ENCODE measurements at regions not wholly inside any gene's neighbourhood (a gene's known extent, or its start where the extent isn't known, plus 50 kb on each side); places are given as distances from the start of the nearest gene placed in this dataset.

GRCh38 chr16:74232806-74233465 is 63.7 kb upstream of the PSMD7 start:
- Histone ChIP-seq H3K4me3 (ENCODE audit: low read length) (no peak overlapping the region), H3K9me3 (ENCODE audit: control insufficient read depth, low read length) (no peaks in the 10 kb centered on the region), H3K36me3 (ENCODE audit: control insufficient read depth, insufficient read depth, low read length, severe bottlenecking) (no peaks in the 10 kb centered on the region), H3K9ac (ENCODE audit: low read length) (no peak overlapping the region), H3K4me1 (ENCODE audit: control insufficient read depth, insufficient read depth, low read length) (no peaks in the 10 kb centered on the region), H3K27me3 (replicated peaks; ENCODE audit: control insufficient read depth, insufficient read depth, low read length) (no peaks in the 10 kb centered on the region)
- no peak for DNase-seq (ENCODE audit: low read depth)

DNA sequence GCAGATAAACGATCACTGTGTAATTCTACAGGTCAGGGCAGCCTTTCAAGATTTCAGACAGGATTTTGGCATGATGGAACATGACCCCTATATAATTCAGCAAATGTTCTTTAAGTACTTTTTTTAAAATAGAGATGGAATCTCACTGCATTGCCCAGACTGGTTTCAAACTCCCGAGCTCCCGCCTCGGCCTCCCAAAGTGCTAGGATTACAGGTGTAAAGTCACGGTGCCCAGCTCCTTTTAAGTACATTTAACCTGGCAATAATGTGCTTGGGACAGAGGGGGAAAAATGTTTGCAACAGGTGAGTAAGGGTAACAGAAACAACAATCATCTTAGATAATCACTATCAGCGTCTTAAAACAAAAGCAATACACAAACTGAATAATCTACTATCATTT is 66.5 kb upstream of the PSMD7 start:
- Histone ChIP-seq H3K4me3 (ENCODE audit: low read length) (no peak overlapping the region), H3K4me1 (ENCODE audit: control insufficient read depth, insufficient read depth, low read length) (no peaks in the 10 kb centered on the region), H3K36me3 (ENCODE audit: control insufficient read depth, insufficient read depth, low read length, severe bottlenecking) (no peaks in the 10 kb centered on the region), H3K9me3 (ENCODE audit: control insufficient read depth, low read length) (no peaks in the 10 kb centered on the region), H3K27me3 (replicated peaks; ENCODE audit: control insufficient read depth, insufficient read depth, low read length) (peaks cover 2% of the 10 kb centered on the region), H3K9ac (ENCODE audit: low read length) (no peak overlapping the region)
- no peak for DNase-seq (ENCODE audit: low read depth)

GRCh38 chr16:74226338-74226954 is 70.2 kb upstream of the PSMD7 start:
- DNase-seq (ENCODE audit: low read depth), result peak; percentile 57
- Histone ChIP-seq H3K9ac (ENCODE audit: low read length) (no peak overlapping the region), H3K4me1 (ENCODE audit: control insufficient read depth, insufficient read depth, low read length) (no peaks in the 10 kb centered on the region), H3K4me3 (ENCODE audit: low read length) (no peak overlapping the region), H3K36me3 (ENCODE audit: control insufficient read depth, insufficient read depth, low read length, severe bottlenecking) (no peaks in the 10 kb centered on the region), H3K27me3 (replicated peaks; ENCODE audit: control insufficient read depth, insufficient read depth, low read length) (peaks cover 2% of the 10 kb centered on the region), H3K9me3 (ENCODE audit: control insufficient read depth, low read length) (no peaks in the 10 kb centered on the region)

DNA sequence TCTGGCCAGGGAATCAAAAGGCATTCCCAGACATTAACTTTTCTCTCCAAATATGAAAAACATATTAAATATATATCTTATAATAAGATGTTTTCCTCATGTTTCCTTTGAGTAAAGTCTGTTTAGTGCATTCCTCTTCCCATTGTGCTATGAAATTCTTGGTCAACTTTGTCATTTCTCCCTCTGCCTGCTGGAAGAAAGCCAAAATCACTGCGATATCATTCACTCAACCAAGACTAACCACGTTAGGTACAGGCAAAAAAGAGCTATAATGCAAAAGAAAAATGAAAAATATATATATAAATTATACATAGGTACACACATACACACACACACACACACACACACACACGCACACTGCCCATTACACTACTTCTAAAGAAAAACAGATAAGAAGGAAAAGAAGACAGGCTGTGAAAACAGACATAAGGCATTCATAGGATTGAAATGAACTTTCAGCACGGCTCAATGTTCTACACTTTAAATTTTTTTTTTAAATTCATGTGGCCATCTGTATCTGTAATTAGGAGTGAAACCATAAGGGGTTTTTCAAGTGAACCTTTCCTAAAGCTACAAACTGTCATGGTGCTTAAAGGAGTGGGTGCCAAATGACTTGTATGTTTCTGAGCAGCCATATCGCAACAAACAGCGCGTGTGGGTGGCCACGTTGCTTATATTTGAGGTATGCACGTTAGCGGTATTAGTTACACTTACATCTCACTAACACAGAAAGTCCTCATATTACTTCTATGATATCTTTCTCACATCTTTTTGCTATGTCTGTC is 71.6 kb upstream of the PSMD7 start:
- H3K4me1 ChIP-seq (ENCODE audit: control insufficient read depth, insufficient read depth, low read length), result no peaks in the 10 kb centered on the region

DNA sequence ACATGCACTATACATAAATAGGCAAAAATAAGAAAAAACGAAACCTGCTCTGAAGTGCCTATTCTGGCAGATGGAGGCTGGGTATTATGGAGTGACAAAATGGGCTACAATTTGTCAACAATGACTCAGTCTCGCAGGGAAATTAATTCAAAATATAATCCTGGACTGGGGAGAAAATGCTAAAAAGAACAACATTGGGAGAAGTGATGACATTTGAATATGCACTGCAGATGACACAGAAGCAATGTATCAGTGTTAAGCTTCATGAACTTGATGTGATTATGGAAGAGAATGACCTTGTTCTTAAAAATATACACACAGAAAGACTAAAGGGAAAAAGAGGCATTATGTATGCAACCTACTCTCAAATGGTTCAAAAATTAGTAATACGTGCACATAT is 74.8 kb upstream of the PSMD7 start:
- DNase-seq (ENCODE audit: low read depth), result no peak

More for the DNA sequence above, 71.6 kb upstream of the PSMD7 start:
- DNase-seq (ENCODE audit: low read depth), result peak; percentile 9
- Histone ChIP-seq H3K36me3 (ENCODE audit: control insufficient read depth, insufficient read depth, low read length, severe bottlenecking) (no peaks in the 10 kb centered on the region), H3K9ac (ENCODE audit: low read length) (no peak overlapping the region), H3K9me3 (ENCODE audit: control insufficient read depth, low read length) (no peaks in the 10 kb centered on the region), H3K27me3 (replicated peaks; ENCODE audit: control insufficient read depth, insufficient read depth, low read length) (peaks cover 5% of the 10 kb centered on the region), H3K4me3 (ENCODE audit: low read length) (no peak overlapping the region)

GRCh38 chr16:74219706-74220105 is 76.9 kb upstream of the PSMD7 start:
- peaks cover 4% of the 10 kb centered on the region for H3K27me3 ChIP-seq (replicated peaks; ENCODE audit: control insufficient read depth, insufficient read depth, low read length)
- no peak overlapping the region for H3K9ac ChIP-seq (ENCODE audit: low read length)
- DNase-seq (ENCODE audit: low read depth), result no peak
- H3K9me3 ChIP-seq (ENCODE audit: control insufficient read depth, low read length), result no peaks in the 10 kb centered on the region
- no peak overlapping the region for H3K4me3 ChIP-seq (ENCODE audit: low read length)
- no peaks in the 10 kb centered on the region for H3K4me1 ChIP-seq (ENCODE audit: control insufficient read depth, insufficient read depth, low read length)
- H3K36me3 ChIP-seq (ENCODE audit: control insufficient read depth, insufficient read depth, low read length, severe bottlenecking), result no peaks in the 10 kb centered on the region

More for the DNA sequence above, 74.8 kb upstream of the PSMD7 start:
- no peaks in the 10 kb centered on the region for H3K4me1 ChIP-seq (ENCODE audit: control insufficient read depth, insufficient read depth, low read length)
- H3K36me3 ChIP-seq (ENCODE audit: control insufficient read depth, insufficient read depth, low read length, severe bottlenecking), result no peaks in the 10 kb centered on the region
- H3K9me3 ChIP-seq (ENCODE audit: control insufficient read depth, low read length), result no peaks in the 10 kb centered on the region
- H3K4me3 ChIP-seq (ENCODE audit: low read length), result no peak overlapping the region
- H3K9ac ChIP-seq (ENCODE audit: low read length), result no peak overlapping the region
- H3K27me3 ChIP-seq (replicated peaks; ENCODE audit: control insufficient read depth, insufficient read depth, low read length), result peaks cover 4% of the 10 kb centered on the region

GRCh38 chr16:74218871-74219270 is 77.7 kb upstream of the PSMD7 start:
- H3K36me3 ChIP-seq (ENCODE audit: control insufficient read depth, insufficient read depth, low read length, severe bottlenecking), result no peaks in the 10 kb centered on the region
- no peak for DNase-seq (ENCODE audit: low read depth)
- no peak overlapping the region for H3K9ac ChIP-seq (ENCODE audit: low read length)
- H3K4me1 ChIP-seq (ENCODE audit: control insufficient read depth, insufficient read depth, low read length), result no peaks in the 10 kb centered on the region
- no peaks in the 10 kb centered on the region for H3K9me3 ChIP-seq (ENCODE audit: control insufficient read depth, low read length)
- H3K4me3 ChIP-seq (ENCODE audit: low read length), result no peak overlapping the region
- H3K27me3 ChIP-seq (replicated peaks; ENCODE audit: control insufficient read depth, insufficient read depth, low read length), result peaks cover 4% of the 10 kb centered on the region

DNA sequence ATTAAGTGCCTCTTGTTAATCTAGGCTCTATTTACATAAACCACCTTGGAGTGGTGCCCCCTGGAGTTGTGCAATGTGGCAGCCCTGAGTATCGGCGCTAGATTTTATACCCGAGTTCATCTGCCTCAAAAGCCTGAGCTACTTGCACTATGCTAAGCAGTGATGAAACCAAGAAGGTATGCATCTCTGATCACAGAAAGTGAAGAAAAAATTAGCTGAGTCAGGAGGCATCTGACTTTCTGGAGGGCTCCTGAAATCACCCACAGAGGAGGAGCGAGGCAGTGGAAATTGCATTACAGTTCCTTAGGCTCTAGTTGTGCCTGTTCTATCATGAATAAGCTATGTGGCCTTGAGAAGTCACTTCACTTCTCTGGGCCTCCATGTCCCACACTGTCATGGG is 80.3 kb upstream of the PSMD7 start:
- Histone ChIP-seq H3K36me3 (ENCODE audit: control insufficient read depth, insufficient read depth, low read length, severe bottlenecking) (no peaks in the 10 kb centered on the region), H3K4me3 (ENCODE audit: low read length) (no peak overlapping the region), H3K27me3 (replicated peaks; ENCODE audit: control insufficient read depth, insufficient read depth, low read length) (peaks cover 4% of the 10 kb centered on the region), H3K4me1 (ENCODE audit: control insufficient read depth, insufficient read depth, low read length) (no peaks in the 10 kb centered on the region), H3K9ac (ENCODE audit: low read length) (no peak overlapping the region), H3K9me3 (ENCODE audit: control insufficient read depth, low read length) (no peaks in the 10 kb centered on the region)
- DNase-seq (ENCODE audit: low read depth), result peak; percentile 22

GRCh38 chr16:74215249-74215648 is 81.4 kb upstream of the PSMD7 start:
- Histone ChIP-seq H3K36me3 (ENCODE audit: control insufficient read depth, insufficient read depth, low read length, severe bottlenecking) (no peaks in the 10 kb centered on the region), H3K4me1 (ENCODE audit: control insufficient read depth, insufficient read depth, low read length) (no peaks in the 10 kb centered on the region), H3K4me3 (ENCODE audit: low read length) (no peak overlapping the region), H3K9ac (ENCODE audit: low read length) (no peak overlapping the region), H3K27me3 (replicated peaks; ENCODE audit: control insufficient read depth, insufficient read depth, low read length) (peaks cover 4% of the 10 kb centered on the region), H3K9me3 (ENCODE audit: control insufficient read depth, low read length) (no peaks in the 10 kb centered on the region)
- DNase-seq (ENCODE audit: low read depth), result no peak

DNA sequence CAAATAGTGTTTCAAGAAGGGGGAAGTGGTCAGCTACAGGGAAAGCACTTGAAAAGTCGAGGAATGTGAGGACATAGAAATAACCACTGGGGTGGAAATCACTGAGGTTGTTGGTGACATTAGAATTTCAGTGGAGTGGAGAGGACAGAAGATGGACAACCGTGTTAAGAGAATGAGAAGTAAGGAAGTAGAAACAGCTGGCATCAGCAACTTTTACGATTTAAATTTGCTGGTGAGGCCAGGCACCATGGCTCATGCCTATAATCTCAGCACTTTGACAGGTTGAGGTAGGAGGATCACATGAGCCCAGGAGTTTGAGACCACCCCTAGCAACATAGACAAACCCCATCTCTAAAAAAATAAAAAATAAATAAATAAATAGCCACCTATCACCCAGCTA is 83.2 kb upstream of the PSMD7 start:
- no peaks in the 10 kb centered on the region for H3K27me3 ChIP-seq (replicated peaks; ENCODE audit: control insufficient read depth, insufficient read depth, low read length)

GRCh38 chr16:74210245-74210644 is 86.4 kb upstream of the PSMD7 start:
- Histone ChIP-seq H3K36me3 (ENCODE audit: control insufficient read depth, insufficient read depth, low read length, severe bottlenecking) (no peaks in the 10 kb centered on the region), H3K4me3 (ENCODE audit: low read length) (no peak overlapping the region), H3K4me1 (ENCODE audit: control insufficient read depth, insufficient read depth, low read length) (no peaks in the 10 kb centered on the region), H3K9me3 (ENCODE audit: control insufficient read depth, low read length) (no peaks in the 10 kb centered on the region), H3K27me3 (replicated peaks; ENCODE audit: control insufficient read depth, insufficient read depth, low read length) (no peaks in the 10 kb centered on the region), H3K9ac (ENCODE audit: low read length) (no peak overlapping the region)
- no peak for DNase-seq (ENCODE audit: low read depth)

More for the DNA sequence above, 83.2 kb upstream of the PSMD7 start:
- no peaks in the 10 kb centered on the region for H3K36me3 ChIP-seq (ENCODE audit: control insufficient read depth, insufficient read depth, low read length, severe bottlenecking)
- H3K9me3 ChIP-seq (ENCODE audit: control insufficient read depth, low read length), result no peaks in the 10 kb centered on the region
- H3K4me1 ChIP-seq (ENCODE audit: control insufficient read depth, insufficient read depth, low read length), result no peaks in the 10 kb centered on the region
- H3K4me3 ChIP-seq (ENCODE audit: low read length), result no peak overlapping the region
- no peak for DNase-seq (ENCODE audit: low read depth)
- no peak overlapping the region for H3K9ac ChIP-seq (ENCODE audit: low read length)

All from adipocyte (in vitro differentiated cells).